Fibroblast of skin of right quadriceps (primary cell): ENCODE measurements at regions not wholly inside any gene's neighbourhood (a gene's known extent, or its start where the extent isn't known, plus 50 kb on each side); places are given as distances from the start of the nearest gene placed in this dataset.
"Not testable (repeated sequence)": the region's sequence is repeated elsewhere in the genome, so short reads cannot be mapped to it uniquely, and the experiment has no call there.

Experiments used
- DNase-seq: peaks from one replicate; pipeline ENCODE4 v3.0.0-alpha.2; 2013

GRCh38 chr11:70551351-70552166, 153.2 kb downstream of the CTTN start:
- DNase-seq = peak; percentile 38

GRCh38 chr11:70552167-70553150, 154.1 kb downstream of the CTTN start:
- no peak for DNase-seq

GRCh38 chr11:70555078-70555477, 156.7 kb downstream of the CTTN start:
- DNase-seq = no peak

GRCh38 chr11:70556884-70557741, 158.8 kb downstream of the CTTN start:
- peak; percentile 54 for DNase-seq

GRCh38 chr11:70557742-70558485, 159.6 kb downstream of the CTTN start:
- DNase-seq = no peak

- DNase-seq = no peak
Measured at GRCh38 chr11:70558681-70559080, 160.4 kb downstream of the CTTN start.

GRCh38 chr11:70559516-70559915, 161.2 kb downstream of the CTTN start:
- DNase-seq = no peak

- DNase-seq = not testable (repeated sequence)
Measured at GRCh38 chr11:70560621-70561020, 162.3 kb downstream of the CTTN start.

GRCh38 chr11:70566768-70567530, 168.6 kb downstream of the CTTN start:
- no peak for DNase-seq

- DNase-seq = no peak
Measured at GRCh38 chr11:70567680-70568034, 169.3 kb downstream of the CTTN start.

GRCh38 chr11:70568035-70568813, 169.9 kb downstream of the CTTN start:
- DNase-seq = peak; percentile 59

GRCh38 chr11:70568814-70569617, 170.7 kb downstream of the CTTN start:
- no peak for DNase-seq

- no peak for DNase-seq
Measured at GRCh38 chr11:70569618-70569890, 171.2 kb downstream of the CTTN start.

GRCh38 chr11:70569996-70570692, 171.8 kb downstream of the CTTN start:
- DNase-seq = no peak

- no peak for DNase-seq
Measured at GRCh38 chr11:70570693-70571395, 172.5 kb downstream of the CTTN start.

GRCh38 chr11:70572974-70573260, 174.6 kb downstream of the CTTN start:
- DNase-seq = no peak

GRCh38 chr11:70573701-70574151, 175.4 kb downstream of the CTTN start:
- DNase-seq = no peak

GRCh38 chr11:70574725-70575347, 176.5 kb downstream of the CTTN start:
- DNase-seq = no peak
